IMR-90 (cell line): ENCODE measurements at regions not wholly inside any gene's neighbourhood (a gene's known extent, or its start where the extent isn't known, plus 50 kb on each side); places are given as distances from the start of the nearest gene placed in this dataset.

ENCODE experiments used
- ATAC-seq: fragments of 200-7000 bp; cut with Tn5 transposase; 2 replicates; pipeline ENCODE4 v1.9.1; 2020; ENCODE audit warnings: low read depth, mild to moderate bottlenecking, moderate library complexity
- BruUV-seq: library from RNA; stranded (reverse); fragments of 400-500 nt; replicated peaks from 2 replicates; lab custom pipeline; 2021; lab: Mats Ljungman, UMichigan
- CTCF ChIA-PET: fragments of 300-600 bp; formaldehyde crosslinking; extraction: SDS; loops from one replicate; lab custom pipeline; 2021; ENCODE audit warnings: antibody characterized with exemption; lab: Yijun Ruan, JAX
- POLR2A ChIA-PET: fragments of 300-600 bp; sonication (Branson Sonifier 250); formaldehyde crosslinking; loops from one replicate; lab custom pipeline; 2022; ENCODE audit warnings: antibody characterized with exemption; ENCODE audit not compliant: unreplicated experiment; lab: Charles Lee
- DNase-seq: peaks from one replicate; pipeline ENCODE4 v3.0.0; 2013
- H2AFZ ChIP-seq: replicated peaks from 2 replicates; pipeline ENCODE3; 2013; ENCODE audit warnings: low read length, mild to moderate bottlenecking; ENCODE audit not compliant: poor library complexity
- H2AK5ac ChIP-seq: 2 replicates; pipeline ENCODE4 v1.6.1; 2013; ENCODE audit warnings: low read depth, low read length, inconsistent platforms
- H2AK9ac ChIP-seq: replicated peaks from 2 replicates; pipeline ENCODE3; 2013; ENCODE audit warnings: mild to moderate bottlenecking, low read depth, low read length, moderate library complexity; ENCODE audit not compliant: poor library complexity
- H2BK120ac ChIP-seq: 2 replicates; pipeline ENCODE4 v1.6.1; 2013; ENCODE audit warnings: low read depth, low read length, inconsistent platforms
- H2BK15ac ChIP-seq: 3 replicates; pipeline ENCODE4 v1.6.1; 2013; ENCODE audit warnings: low read depth, low read length, inconsistent platforms
- H2BK20ac ChIP-seq: 2 replicates; pipeline ENCODE4 v1.6.1; 2013; ENCODE audit warnings: low read depth, mild to moderate bottlenecking, inconsistent platforms, low read length, moderate library complexity
- H2BK5ac ChIP-seq: 2 replicates; pipeline ENCODE4 v1.6.1; 2013; ENCODE audit warnings: mild to moderate bottlenecking, low read depth, low read length, inconsistent platforms; ENCODE audit not compliant: poor library complexity, severe bottlenecking
- H3K14ac ChIP-seq: replicated peaks from 2 replicates; pipeline ENCODE4 v1.6.1; 2013; ENCODE audit warnings: low read depth, low read length, inconsistent platforms
- H3K18ac ChIP-seq: 2 replicates; pipeline ENCODE4 v1.6.1; 2013; ENCODE audit warnings: low read depth, low read length, control low read depth
- H3K23ac ChIP-seq: 2 replicates; pipeline ENCODE4 v1.6.1; 2013; ENCODE audit warnings: low read depth, low read length, inconsistent platforms
- H3K27ac ChIP-seq: 2 replicates; pipeline ENCODE4 v1.5.1; 2013; ENCODE audit warnings: mild to moderate bottlenecking, control low read depth, low read length; ENCODE audit not compliant: insufficient read depth
- H3K27me3 ChIP-seq: 2 replicates; pipeline ENCODE4 v1.6.1; 2013; ENCODE audit warnings: low read length; ENCODE audit not compliant: control insufficient read depth, insufficient read depth
- H3K36me3 ChIP-seq: 2 replicates; pipeline ENCODE4 v1.6.1; 2013; ENCODE audit warnings: low read length, mixed read lengths; ENCODE audit not compliant: control insufficient read depth, insufficient read depth
- H3K4ac ChIP-seq: 2 replicates; pipeline ENCODE4 v1.6.1; 2013; ENCODE audit warnings: low read depth, low read length, inconsistent platforms
- H3K4me1 ChIP-seq: 2 replicates; pipeline ENCODE4 v1.6.1; 2013; ENCODE audit warnings: low read length, mixed read lengths; ENCODE audit not compliant: control insufficient read depth, insufficient read depth
- H3K4me2 ChIP-seq: 2 replicates; pipeline ENCODE4 v1.6.1; 2013; ENCODE audit warnings: low read depth, mild to moderate bottlenecking, control low read depth, low read length, moderate library complexity
- H3K4me3 ChIP-seq: 2 replicates; pipeline ENCODE4 v1.5.1; 2013; ENCODE audit warnings: low read depth, mild to moderate bottlenecking, control low read depth, low read length, moderate library complexity; ENCODE audit not compliant: insufficient read depth
- H3K56ac ChIP-seq: 2 replicates; pipeline ENCODE4 v1.6.1; 2013; ENCODE audit warnings: low read length, inconsistent platforms; ENCODE audit not compliant: insufficient read depth; ENCODE audit errors: extremely low read depth
- H3K79me1 ChIP-seq, 2 experiments: 2 replicates each; pipeline ENCODE4 v1.6.1; 2013; ENCODE audit warnings: low read length in 2 of 2, inconsistent platforms in 1 of 2, low read depth in 1 of 2
- H3K9ac ChIP-seq: 2 replicates; pipeline ENCODE4 v1.6.1; 2013; ENCODE audit warnings: low read depth, low read length, control low read depth
- H3K9me1 ChIP-seq: 2 replicates; pipeline ENCODE4 v1.6.1; 2013; ENCODE audit warnings: low read length, inconsistent platforms; ENCODE audit not compliant: insufficient read depth
- H3K9me3 ChIP-seq: 2 replicates; pipeline ENCODE4 v1.6.1; 2013; ENCODE audit warnings: low read length; ENCODE audit not compliant: control insufficient read depth, insufficient read depth
- H4K20me1 ChIP-seq: 2 replicates; pipeline ENCODE4 v1.6.1; 2013; ENCODE audit warnings: low read length, inconsistent platforms; ENCODE audit not compliant: insufficient read depth
- H4K5ac ChIP-seq: 2 replicates; pipeline ENCODE4 v1.6.1; 2013; ENCODE audit warnings: mild to moderate bottlenecking, low read depth, low read length, control low read depth
- H4K8ac ChIP-seq, 2 experiments: 2 replicates each; pipeline ENCODE4 v1.6.1; 2013; ENCODE audit warnings: low read depth in 2 of 2, low read length in 2 of 2, control low read depth in 1 of 2, inconsistent platforms in 1 of 2
- H4K91ac ChIP-seq: 2 replicates; pipeline ENCODE4 v1.6.1; 2013; ENCODE audit warnings: low read depth, low read length, inconsistent platforms; ENCODE audit not compliant: insufficient read depth
- BHLHE40 ChIP-seq: fragments of 150-350 bp; IDR thresholded peaks from 2 replicates; pipeline ENCODE4 v1.6.1; 2016; ENCODE audit warnings: mild to moderate bottlenecking, low read depth, low read length
- CEBPB ChIP-seq: IDR thresholded peaks from 2 replicates; pipeline ENCODE4 v1.6.1; 2012; ENCODE audit warnings: low read depth, low read length, improper control_type of control experiment
- CHD1 ChIP-seq: IDR thresholded peaks from 2 replicates; pipeline ENCODE4 v1.6.1; 2012; ENCODE audit warnings: low read depth, low read length, improper control_type of control experiment
- CTCF ChIP-seq: conservative IDR thresholded peaks from 2 replicates; pipeline ENCODE4 v1.5.1; 2012; ENCODE audit warnings: mild to moderate bottlenecking, low read depth, low read length, improper control_type of control experiment
- ELK1 ChIP-seq: fragments of 150-350 bp; IDR thresholded peaks from 2 replicates; pipeline ENCODE4 v1.6.1; 2016; ENCODE audit warnings: low read depth, mild to moderate bottlenecking, low read length, moderate library complexity, borderline replicate concordance
- MAFK ChIP-seq: IDR thresholded peaks from 2 replicates; pipeline ENCODE4 v1.6.1; 2012; ENCODE audit warnings: low read depth, low read length, improper control_type of control experiment
- MAZ ChIP-seq: IDR thresholded peaks from 2 replicates; pipeline ENCODE4 v1.6.1; 2012; ENCODE audit warnings: low read depth, mild to moderate bottlenecking, low read length, improper control_type of control experiment, moderate library complexity, borderline replicate concordance
- MXI1 ChIP-seq: IDR thresholded peaks from 2 replicates; pipeline ENCODE4 v1.6.1; 2012; ENCODE audit warnings: low read depth, mild to moderate bottlenecking, low read length, moderate library complexity, borderline replicate concordance
- NFE2L2 ChIP-seq: fragments of 150-350 bp; IDR thresholded peaks from 2 replicates; pipeline ENCODE4 v1.6.1; 2016; ENCODE audit warnings: low read depth, mild to moderate bottlenecking, low read length
- RAD21 ChIP-seq: IDR thresholded peaks from 2 replicates; pipeline ENCODE4 v1.6.1; 2012; ENCODE audit warnings: low read length, improper control_type of control experiment
- RCOR1 ChIP-seq: IDR thresholded peaks from 2 replicates; pipeline ENCODE4 v1.6.1; 2012; ENCODE audit warnings: mild to moderate bottlenecking, low read length, improper control_type of control experiment; ENCODE audit not compliant: insufficient replicate concordance
- RFX5 ChIP-seq: IDR thresholded peaks from 2 replicates; pipeline ENCODE4 v1.8.0; 2012; ENCODE audit warnings: low read depth, mild to moderate bottlenecking, low read length, moderate library complexity
- SMC3 ChIP-seq: fragments of 150-350 bp; IDR thresholded peaks from 2 replicates; pipeline ENCODE4 v1.6.1; 2016; ENCODE audit warnings: low read depth, mild to moderate bottlenecking, antibody characterized with exemption, low read length, moderate library complexity
- USF2 ChIP-seq: fragments of 150-350 bp; IDR thresholded peaks from 2 replicates; pipeline ENCODE4 v1.6.1; 2017; ENCODE audit warnings: mild to moderate bottlenecking, antibody characterized with exemption, low read length, low read depth
- WGBS, 2 experiments: methylation state at CpG; one replicate each; pipeline versions ENCODE4 v1.1.5 to v1.1.7; 2013; ENCODE audit warnings: missing lambda C conversion rate in 2 of 2; ENCODE audit not compliant: insufficient read length in 1 of 2; ENCODE audit errors: extremely low coverage in 2 of 2; 5-methylcytosine and 5-hydroxymethylcytosine counted together
- dilution Hi-C: fragments of 300-500 bp; cut with HindIII; formaldehyde crosslinking; loops from one replicate; pipeline ENCODE4 v1.14.3; 2018; ENCODE audit warnings: low sequenced_read_pairs; ENCODE audit not compliant: unreplicated experiment
- in situ Hi-C: fragments of 300-500 bp; cut with MboI; formaldehyde crosslinking; loops from 3 replicates; pipeline ENCODE4 v1.14.3; 2019; ENCODE audit warnings: low sequenced_read_pairs, inconsistent platforms, mixed read lengths
- intact Hi-C: fragments of 100-400 bp; cut with micrococcal nuclease; formaldehyde crosslinking; loops from 2 replicates; pipeline ENCODE4 v1.10.0; 2022

GRCh38 chr5:143755966-143756365 is 56.0 kb upstream of the HMHB1 start:
- H3K4ac ChIP-seq = no peak overlapping the region
- no peak overlapping the region for H3K4me3 ChIP-seq
- no CpG with 5 or more reads among the region's 1 CpG for WGBS, 2 experiments
- H2BK120ac ChIP-seq = no peak overlapping the region
- H3K36me3 ChIP-seq = no peaks in the 10 kb centered on the region
- in situ Hi-C loops = no loop called here
- no peak overlapping the region for H2AK9ac ChIP-seq
- DNase-seq (no peak), ATAC-seq (no peak)
- H4K91ac ChIP-seq = no peak overlapping the region
- H4K5ac ChIP-seq = no peak overlapping the region
- no peaks in the 10 kb centered on the region for H3K27me3 ChIP-seq
- dilution Hi-C loops = no loop called here
- no peak overlapping the region for H3K14ac ChIP-seq
- no peak overlapping the region for H3K23ac ChIP-seq
- CTCF ChIA-PET = interaction anchor here (0.7 kb wide), 1 partner anchor 15 kb away, joined by 3 read pairs; no protein-coding TSS in a partner anchor
- BruUV-seq = no TSS peak
- H3K4me2 ChIP-seq = no peak overlapping the region
- H4K20me1 ChIP-seq = no peaks in the 10 kb centered on the region
- no peak overlapping the region for H3K9ac ChIP-seq
- no peak overlapping the region for H2BK5ac ChIP-seq
- no peak overlapping the region for H3K27ac ChIP-seq
- H2AK5ac ChIP-seq = no peak overlapping the region
- POLR2A ChIA-PET = no interaction called here
- H3K18ac ChIP-seq = no peak overlapping the region
- no peak overlapping the region for H3K56ac ChIP-seq
- intact Hi-C loops = loop anchor here (5.0 kb wide), 2 partner anchors 214 to 354 kb away; partner anchors contain the start of gene NR3C1
- no peak overlapping the region for H2BK20ac ChIP-seq
- H3K79me1 ChIP-seq = no peaks in the 10 kb centered on the region
- H3K9me1 ChIP-seq = no peaks in the 10 kb centered on the region; the same call in 1 of the 2 replicates
- no peaks in the 10 kb centered on the region for H3K9me3 ChIP-seq
- H3K4me1 ChIP-seq = peaks cover 10% of the 10 kb centered on the region
- H2BK15ac ChIP-seq = no peak overlapping the region
- TF ChIP-seq RAD21 (no peak), MAZ (no peak), SMC3 (no peak), CHD1 (no peak), MXI1 (no peak), CTCF (no peak), RFX5 (no peak), CEBPB (no peak), MAFK (no peak), BHLHE40 (no peak), ELK1 (no peak), USF2 (no peak), NFE2L2 (no peak), RCOR1 (no peak)
- H2AFZ ChIP-seq = no peak overlapping the region
- no peak overlapping the region for H4K8ac ChIP-seq
